T-cell (primary cell): ENCODE measurements at regions not wholly inside any gene's neighbourhood (a gene's known extent, or its start where the extent isn't known, plus 50 kb on each side); places are given as distances from the start of the nearest gene placed in this dataset.

Experiments
- ATAC-seq, 4 experiments: fragments of 200-7000 bp in 3 of 4; fragments of 150-1000 bp in 1 of 4; cut with Tn5 transposase; replicated peaks in 1 of 4; 1 replicate in 3 of 4; 2 replicates in 1 of 4; pipeline ENCODE4 v1.10.0; 2021; ENCODE audit warnings: moderate library complexity in 3 of 4, mild to moderate bottlenecking in 2 of 4, moderate number of reproducible peaks in 1 of 4
- CTCF ChIA-PET, 2 donors: fragments of 300-600 bp; sonication (Branson Sonifier 250); formaldehyde crosslinking; loops; one replicate each; lab custom pipeline; 2022; ENCODE audit warnings: antibody characterized with exemption in 2 of 2; lab: Charles Lee
- POLR2A ChIA-PET, 2 donors: fragments of 300-600 bp; sonication (Branson Sonifier 250); formaldehyde crosslinking; loops; one replicate each; lab custom pipeline; 2022; ENCODE audit warnings: antibody characterized with exemption in 2 of 2; lab: Charles Lee
- DNase-seq, 35 experiments: peaks; one replicate each; pipeline versions ENCODE4 v3.0.0 to v3.0.0-alpha.2; 2013 to 2023
- H3K27ac ChIP-seq: one replicate; pipeline ENCODE4 v1.5.1; 2013; ENCODE audit warnings: low read length
- H3K27me3 ChIP-seq, 2 experiments: replicated peaks in 1 of 2; 1 replicate in 1 of 2; 2 replicates in 1 of 2; pipeline versions ENCODE4 v1.6.1 to v1.7.0; 2013; ENCODE audit warnings: low read length in 1 of 2, mixed read lengths in 1 of 2; ENCODE audit not compliant: control insufficient read depth in 2 of 2, insufficient read depth in 2 of 2; ENCODE audit errors: extremely low read depth in 1 of 2
- H3K36me3 ChIP-seq, 2 donors: 1 replicate in 1 of 2; 2 replicates in 1 of 2; pipeline versions ENCODE4 v1.6.1 to v1.7.0; 2013; ENCODE audit warnings: low read length in 1 of 2; ENCODE audit not compliant: control insufficient read depth in 2 of 2, insufficient read depth in 1 of 2; ENCODE audit errors: extremely low read depth in 1 of 2
- H3K4me1 ChIP-seq, 2 experiments: 1 replicate in 1 of 2; 2 replicates in 1 of 2; pipeline versions ENCODE4 v1.6.1 to v1.7.0; 2013; ENCODE audit warnings: low read length in 2 of 2, mixed read lengths in 1 of 2; ENCODE audit not compliant: insufficient read depth in 2 of 2, control insufficient read depth in 1 of 2; ENCODE audit errors: extremely low read depth in 1 of 2
- H3K4me3 ChIP-seq, 2 donors: 1 replicate in 1 of 2; 2 replicates in 1 of 2; pipeline versions ENCODE4 v1.5.1 to v1.7.0; 2013; ENCODE audit warnings: mild to moderate bottlenecking in 2 of 2, low read length in 1 of 2, moderate library complexity in 1 of 2; ENCODE audit not compliant: control insufficient read depth in 1 of 2; ENCODE audit errors: extremely low read depth in 1 of 2
- H3K9me3 ChIP-seq: 2 replicates; pipeline ENCODE4 v1.7.0; 2013
- H3K27ac Mint-ChIP-seq, 2 donors: one replicate each; pipeline ENCODE4 v1.8.0; 2020 to 2021; ENCODE audit warnings: mild to moderate bottlenecking in 2 of 2, mixed read lengths in 2 of 2
- H3K27me3 Mint-ChIP-seq, 2 donors: one replicate each; pipeline ENCODE4 v1.8.0; 2021 to 2022; ENCODE audit warnings: mixed read lengths in 2 of 2
- H3K36me3 Mint-ChIP-seq: one replicate; pipeline ENCODE4 v1.8.0; 2021; ENCODE audit warnings: mixed read lengths
- H3K4me1 Mint-ChIP-seq, 3 donors: one replicate each; pipeline ENCODE4 v1.8.0; 2020 to 2022; ENCODE audit warnings: mixed read lengths in 3 of 3, mild to moderate bottlenecking in 1 of 3
- H3K4me3 Mint-ChIP-seq, 3 donors: one replicate each; pipeline ENCODE4 v1.8.0; 2020 to 2022; ENCODE audit warnings: mild to moderate bottlenecking in 3 of 3, mixed read lengths in 3 of 3, moderate library complexity in 3 of 3
- H3K9me3 Mint-ChIP-seq, 3 donors: one replicate each; pipeline ENCODE4 v1.8.0; 2020 to 2022; ENCODE audit warnings: mixed read lengths in 3 of 3
- WGBS: methylation state at CpG from one replicate; pipeline ENCODE4 v1.1.5; 2013; ENCODE audit warnings: missing lambda C conversion rate; ENCODE audit not compliant: insufficient coverage; 5-methylcytosine and 5-hydroxymethylcytosine counted together

- H3K4me3 Mint-ChIP-seq: no peak overlapping the region
- ChIA-PET POLR2A (interaction anchor here in 1 of 2 donors (0.7 kb wide), 1 partner anchor 9 kb away, joined by 4 read pairs; no protein-coding TSS in a partner anchor), CTCF (interaction anchor here in 1 of 2 donors (1.6 kb wide), 1 partner anchor 11 kb away, joined by 4 read pairs; no protein-coding TSS in a partner anchor)
- peaks cover 0 to 3% of the 10 kb centered on the region in 2 donors for H3K27me3 Mint-ChIP-seq
- ATAC-seq (no peak), DNase-seq (no peak)
- Histone ChIP-seq H3K27me3 (no peaks in the 10 kb centered on the region), H3K4me1 (no peaks in the 10 kb centered on the region), H3K4me3 (no peak overlapping the region), H3K27ac (no peak overlapping the region), H3K9me3 (no peaks in the 10 kb centered on the region), H3K36me3 (no peaks in the 10 kb centered on the region)
- H3K4me1 Mint-ChIP-seq: no peaks in the 10 kb centered on the region
- no peaks in the 10 kb centered on the region for H3K9me3 Mint-ChIP-seq
- WGBS: no CpG with 5 or more reads among the region's 5 CpGs
- H3K36me3 Mint-ChIP-seq: no peaks in the 10 kb centered on the region
- no peak overlapping the region for H3K27ac Mint-ChIP-seq
Measured at GRCh38 chr6:14767226-14767625, 478.6 kb upstream of the JARID2 start.

GRCh38 chr6:14770040-14770439, 475.8 kb upstream of the JARID2 start:
- H3K27me3 Mint-ChIP-seq: peaks cover 0 to 4% of the 10 kb centered on the region in 2 donors
- ChIA-PET CTCF (interaction anchor here in 1 of 2 donors (0.6 kb wide), 1 partner anchor 1232 kb away, joined by 3 read pairs; no protein-coding TSS in a partner anchor), POLR2A (no interaction called here)
- Histone ChIP-seq H3K36me3 (no peaks in the 10 kb centered on the region), H3K4me3 (no peak overlapping the region), H3K27me3 (no peaks in the 10 kb centered on the region), H3K4me1 (no peaks in the 10 kb centered on the region), H3K27ac (no peak overlapping the region), H3K9me3 (no peaks in the 10 kb centered on the region)
- no peaks in the 10 kb centered on the region for H3K9me3 Mint-ChIP-seq
- ATAC-seq (no peak), DNase-seq (no peak)
- H3K4me1 Mint-ChIP-seq: no peaks in the 10 kb centered on the region
- H3K36me3 Mint-ChIP-seq: no peaks in the 10 kb centered on the region
- no peak overlapping the region for H3K27ac Mint-ChIP-seq
- no peak overlapping the region for H3K4me3 Mint-ChIP-seq
- 60% methylated on average over 1 of the region's 3 CpGs for WGBS

- Histone ChIP-seq H3K4me3 (no peak overlapping the region), H3K36me3 (no peaks in the 10 kb centered on the region), H3K4me1 (no peaks in the 10 kb centered on the region), H3K27ac (no peak overlapping the region), H3K27me3 (no peaks in the 10 kb centered on the region), H3K9me3 (no peaks in the 10 kb centered on the region)
- POLR2A ChIA-PET: no interaction called here
- DNase-seq (no peak), ATAC-seq (no peak)
- Mint-ChIP-seq H3K27ac (no peak overlapping the region), H3K4me3 (no peak overlapping the region), H3K36me3 (no peaks in the 10 kb centered on the region), H3K9me3 (no peaks in the 10 kb centered on the region), H3K4me1 (no peaks in the 10 kb centered on the region), H3K27me3 (peaks cover 0 to 4% of the 10 kb centered on the region in 2 donors)
- WGBS: no CpG with 5 or more reads among the region's 6 CpGs
- CTCF ChIA-PET: interaction anchor here in 1 of 2 donors (0.6 kb wide), 1 partner anchor 1233 kb away, joined by 3 read pairs; no protein-coding TSS in a partner anchor
Measured at GRCh38 chr6:14770572-14770971, 475.3 kb upstream of the JARID2 start.

GRCh38 chr6:14771016-14771415, 474.9 kb upstream of the JARID2 start:
- DNase-seq: no peak
- Histone ChIP-seq H3K27ac (no peak overlapping the region), H3K4me1 (no peaks in the 10 kb centered on the region), H3K27me3 (no peaks in the 10 kb centered on the region), H3K36me3 (no peaks in the 10 kb centered on the region), H3K9me3 (no peaks in the 10 kb centered on the region), H3K4me3 (no peak overlapping the region)
- H3K4me3 Mint-ChIP-seq: no peak overlapping the region
- WGBS: 88% methylated on average over 1 of the region's 3 CpGs
- no peaks in the 10 kb centered on the region for H3K4me1 Mint-ChIP-seq
- no peak overlapping the region for H3K27ac Mint-ChIP-seq
- no peaks in the 10 kb centered on the region for H3K36me3 Mint-ChIP-seq
- ChIA-PET POLR2A (no interaction called here), CTCF (interaction anchor here in 1 of 2 donors (0.6 kb wide), 1 partner anchor 56 kb away, joined by 6 read pairs; no protein-coding TSS in a partner anchor)
- H3K9me3 Mint-ChIP-seq: no peaks in the 10 kb centered on the region
- H3K27me3 Mint-ChIP-seq: peaks cover 0 to 4% of the 10 kb centered on the region in 2 donors
- no peak for ATAC-seq

GRCh38 chr6:14772188-14772587, 473.7 kb upstream of the JARID2 start:
- Mint-ChIP-seq H3K4me1 (no peaks in the 10 kb centered on the region), H3K9me3 (no peaks in the 10 kb centered on the region), H3K36me3 (no peaks in the 10 kb centered on the region), H3K27ac (no peak overlapping the region), H3K27me3 (peaks cover 0 to 4% of the 10 kb centered on the region in 2 donors), H3K4me3 (no peak overlapping the region)
- Histone ChIP-seq H3K9me3 (no peaks in the 10 kb centered on the region), H3K4me3 (no peak overlapping the region), H3K27me3 (no peaks in the 10 kb centered on the region), H3K36me3 (no peaks in the 10 kb centered on the region), H3K27ac (no peak overlapping the region), H3K4me1 (no peaks in the 10 kb centered on the region)
- ChIA-PET CTCF (no interaction called here), POLR2A (no interaction called here)
- DNase-seq (no peak), ATAC-seq (no peak)
- WGBS: 94% methylated on average over 5 of the region's 7 CpGs

GRCh38 chr6:14775528-14775927, 470.3 kb upstream of the JARID2 start:
- H3K4me3 ChIP-seq: no peak overlapping the region
- no peaks in the 10 kb centered on the region for H3K4me1 ChIP-seq
- DNase-seq: no peak
- H3K36me3 Mint-ChIP-seq: no peaks in the 10 kb centered on the region
- no peaks in the 10 kb centered on the region for H3K9me3 Mint-ChIP-seq
- ATAC-seq: no peak
- no peak overlapping the region for H3K27ac ChIP-seq
- no CpG with 5 or more reads among the region's 1 CpG for WGBS
- peaks cover 0 to 4% of the 10 kb centered on the region in 2 donors for H3K27me3 Mint-ChIP-seq
- H3K9me3 ChIP-seq: no peaks in the 10 kb centered on the region
- no peak overlapping the region for H3K4me3 Mint-ChIP-seq
- ChIA-PET POLR2A (no interaction called here), CTCF (no interaction called here)
- H3K27me3 ChIP-seq: no peaks in the 10 kb centered on the region
- H3K36me3 ChIP-seq: no peaks in the 10 kb centered on the region
- H3K27ac Mint-ChIP-seq: no peak overlapping the region
- H3K4me1 Mint-ChIP-seq: no peaks in the 10 kb centered on the region
